PC-3 (cell line): ENCODE measurements at regions not wholly inside any gene's neighbourhood (a gene's known extent, or its start where the extent isn't known, plus 50 kb on each side); places are given as distances from the start of the nearest gene placed in this dataset.

Experiments used
- CTCF ChIP-seq: fragments of 300-600 bp; sonication (generic); conservative IDR thresholded peaks from 2 replicates; pipeline ENCODE4 v1.5.1; 2017; ENCODE audit warnings: antibody characterized with exemption, low read depth, mild to moderate bottlenecking, low read length
- EZH2 ChIP-seq: fragments of 300-600 bp; sonication (generic); IDR thresholded peaks from one replicate; pipeline ENCODE4 v1.6.1; 2017; ENCODE audit warnings: antibody characterized with exemption, mild to moderate bottlenecking, low read length; ENCODE audit not compliant: unreplicated experiment

- TF ChIP-seq CTCF (no peak), EZH2 (no peak)
Measured at GRCh38 chr1:104238991-104239390, 489.3 kb downstream of the AMY1C start.
